ENCODE measurements at regions not wholly inside any gene's neighbourhood (a gene's known extent, or its start where the extent isn't known, plus 50 kb on each side); places are given as distances from the start of the nearest gene placed in this dataset.
"Not testable (repeated sequence)": the region's sequence is repeated elsewhere in the genome, so short reads cannot be mapped to it uniquely, and the experiment has no call there.

- H3K4me3 ChIP-seq (replicated peaks in 1 of 3; ENCODE audit: low read depth in 2 of 3, low read length in 3 of 3): no peak overlapping the region
- Mint-ChIP-seq H3K27me3 (ENCODE audit: low read depth in 3 of 3) (no peaks in the 10 kb centered on the region), H3K9me3 (peaks cover 0 to 8% (median 0%) of the 10 kb centered on the region in 7 donors), H3K4me1 (no peaks in the 10 kb centered on the region), H3K27ac (no peak overlapping the region), H3K36me3 (no peaks in the 10 kb centered on the region), H3K4me3 (no peak overlapping the region)
- no peaks in the 10 kb centered on the region for H3K9me3 ChIP-seq (replicated peaks in 1 of 2; ENCODE audit: control insufficient read depth in 1 of 2, insufficient read depth in 1 of 2, low read length in 2 of 2)
- H4K20me1 ChIP-seq (ENCODE audit: insufficient read depth, low read length): no peaks in the 10 kb centered on the region
- H2AFZ ChIP-seq (ENCODE audit: insufficient read depth, low read depth, low read length, poor library complexity, severe bottlenecking): no peak overlapping the region
- H3K79me2 ChIP-seq (ENCODE audit: insufficient read depth, low read length): no peaks in the 10 kb centered on the region
- H3K27me3 ChIP-seq (ENCODE audit: control insufficient read depth in 2 of 2, insufficient read depth in 2 of 2, low read length in 2 of 2): no peaks in the 10 kb centered on the region
- H3K36me3 ChIP-seq (replicated peaks in 1 of 2; ENCODE audit: control insufficient read depth in 1 of 2, insufficient read depth in 2 of 2, low read length in 2 of 2): no peaks in the 10 kb centered on the region
- H3K9ac ChIP-seq (ENCODE audit: insufficient read depth, low read length, poor library complexity, severe bottlenecking): no peak overlapping the region
- intact Hi-C loops (cut with micrococcal nuclease): no loop called here
- no peak for TF ChIP-seq CTCF (IDR thresholded peaks at IDR 0.05)
- H3K4me2 ChIP-seq (replicated peaks; ENCODE audit: extremely low read depth, low read length, poor library complexity, severe bottlenecking): no peak overlapping the region
- 80% methylated on average over 1 of the region's 4 CpGs for WGBS (ENCODE audit: insufficient coverage)
- no peak for DNase-seq
- H3K4me1 ChIP-seq (ENCODE audit: control insufficient read depth in 1 of 2, insufficient read depth in 2 of 2, low read length in 2 of 2): no peaks in the 10 kb centered on the region
- H3K27ac ChIP-seq (ENCODE audit: low read depth in 1 of 2, low read length in 2 of 2): no peak overlapping the region
Measured at GRCh38 chr3:75896265-75896664, 110.9 kb upstream of the ZNF717 start.

- H3K9me3 ChIP-seq (replicated peaks in 1 of 2; ENCODE audit: control insufficient read depth in 1 of 2, insufficient read depth in 1 of 2, low read length in 2 of 2); H3K9me3 Mint-ChIP-seq; H3K4me3 ChIP-seq (replicated peaks in 1 of 3; ENCODE audit: low read depth in 2 of 3, low read length in 3 of 3); H3K9ac ChIP-seq (ENCODE audit: insufficient read depth, low read length, poor library complexity, severe bottlenecking); H3K27me3 Mint-ChIP-seq (ENCODE audit: low read depth in 3 of 3); H3K27me3 ChIP-seq (ENCODE audit: control insufficient read depth in 2 of 2, insufficient read depth in 2 of 2, low read length in 2 of 2); H3K36me3 Mint-ChIP-seq; DNase-seq; H3K4me1 Mint-ChIP-seq; H3K4me1 ChIP-seq (ENCODE audit: control insufficient read depth in 1 of 2, insufficient read depth in 2 of 2, low read length in 2 of 2); H3K36me3 ChIP-seq (replicated peaks in 1 of 2; ENCODE audit: control insufficient read depth in 1 of 2, insufficient read depth in 2 of 2, low read length in 2 of 2); H3K27ac Mint-ChIP-seq; H3K79me2 ChIP-seq (ENCODE audit: insufficient read depth, low read length); H3K4me2 ChIP-seq (replicated peaks; ENCODE audit: extremely low read depth, low read length, poor library complexity, severe bottlenecking); H3K4me3 Mint-ChIP-seq; H3K27ac ChIP-seq (ENCODE audit: low read depth in 1 of 2, low read length in 2 of 2); H2AFZ ChIP-seq (ENCODE audit: insufficient read depth, low read depth, low read length, poor library complexity, severe bottlenecking); intact Hi-C loops (cut with micrococcal nuclease); H4K20me1 ChIP-seq (ENCODE audit: insufficient read depth, low read length): not testable (repeated sequence)
- WGBS (ENCODE audit: insufficient coverage): no CpG with 5 or more reads among the region's 4 CpGs
Measured at GRCh38 chr3:75901446-75901845, 116.1 kb upstream of the ZNF717 start.
